H1 (cell line): ENCODE measurements at regions not wholly inside any gene's neighbourhood (a gene's known extent, or its start where the extent isn't known, plus 50 kb on each side); places are given as distances from the start of the nearest gene placed in this dataset.

Experiments
- CTCF ChIA-PET: fragments of 300-600 bp; sonication (Branson Sonifier 250); formaldehyde crosslinking; loops from one replicate; lab custom pipeline; 2021; ENCODE audit not compliant: partially characterized antibody; lab: Charles Lee
- POLR2A ChIA-PET: fragments of 300-600 bp; sonication (Branson Sonifier 250); formaldehyde crosslinking; loops from one replicate; lab custom pipeline; 2021; ENCODE audit warnings: inconsistent platforms; ENCODE audit not compliant: partially characterized antibody; lab: Charles Lee
- DNase-seq, 2 experiments: peaks; one replicate each; pipeline versions ENCODE4 v3.0.0 to v3.0.0-alpha.2; 2010 to 2022; ENCODE audit warnings: low spot score in 2 of 2, low read depth in 1 of 2, mixed read lengths in 1 of 2
- FAIRE-seq: peaks from 2 replicates; lab custom pipeline; 2011; peaks lifted over from hg19 to GRCh38; lab: Jason Lieb, UNC
- H2AFZ ChIP-seq: 2 replicates; pipeline ENCODE4 v1.8.1; 2012; ENCODE audit warnings: low read length, inconsistent platforms
- H2AK5ac ChIP-seq: 2 replicates; pipeline ENCODE4 v1.6.1; 2013; ENCODE audit warnings: low read depth, low read length
- H2BK120ac ChIP-seq: replicated peaks from 2 replicates; pipeline ENCODE3; 2013; ENCODE audit warnings: low read depth, low read length, inconsistent platforms
- H2BK12ac ChIP-seq: 2 replicates; pipeline ENCODE4 v1.6.1; 2013; ENCODE audit warnings: low read depth, low read length
- H2BK15ac ChIP-seq: 2 replicates; pipeline ENCODE4 v1.6.1; 2013; ENCODE audit warnings: low read length
- H2BK20ac ChIP-seq: 2 replicates; pipeline ENCODE4 v1.6.1; 2013; ENCODE audit warnings: low read length
- H2BK5ac ChIP-seq: 2 replicates; pipeline ENCODE4 v1.6.1; 2013; ENCODE audit warnings: low read depth, low read length
- H3K14ac ChIP-seq: 2 replicates; pipeline ENCODE4 v1.6.1; 2013; ENCODE audit warnings: inconsistent platforms; ENCODE audit not compliant: insufficient read length
- H3K18ac ChIP-seq: 2 replicates; pipeline ENCODE4 v1.6.1; 2013; ENCODE audit warnings: low read length; ENCODE audit errors: extremely low read depth
- H3K23ac ChIP-seq: 2 replicates; pipeline ENCODE4 v1.6.1; 2013; ENCODE audit warnings: inconsistent platforms; ENCODE audit not compliant: insufficient read length
- H3K23me2 ChIP-seq: 2 replicates; pipeline ENCODE4 v1.6.1; 2013; ENCODE audit warnings: low read depth, low read length
- H3K27ac ChIP-seq: 2 replicates; pipeline ENCODE4 v1.6.1; 2011; ENCODE audit warnings: low read depth, low read length, inconsistent platforms
- H3K27me3 ChIP-seq, 4 experiments: replicated peaks in 1 of 4; 1 replicate in 1 of 4; 2 replicates in 3 of 4; pipeline versions ENCODE4 v1.6.1 to v1.8.1; 2011 to 2013; ENCODE audit warnings: low read length in 3 of 4, mild to moderate bottlenecking in 3 of 4, inconsistent platforms in 2 of 4, mixed read lengths in 2 of 4, moderate library complexity in 1 of 4; ENCODE audit not compliant: control insufficient read depth in 3 of 4, insufficient read depth in 3 of 4; ENCODE audit errors: extremely low read depth in 1 of 4
- H3K36me3 ChIP-seq, 4 experiments: 2 replicates each; pipeline versions ENCODE4 v1.6.1 to v1.8.1; 2011 to 2013; ENCODE audit warnings: mild to moderate bottlenecking in 4 of 4, low read length in 3 of 4, moderate library complexity in 2 of 4, control low read depth in 1 of 4, inconsistent platforms in 1 of 4; ENCODE audit not compliant: insufficient read depth in 4 of 4, control insufficient read depth in 2 of 4
- H3K4ac ChIP-seq: replicated peaks from 2 replicates; pipeline ENCODE3; 2013; ENCODE audit warnings: low read length, low read depth, mixed read lengths, inconsistent platforms; ENCODE audit not compliant: insufficient read length
- H3K4me1 ChIP-seq, 4 experiments: replicated peaks in 1 of 4; 1 replicate in 1 of 4; 2 replicates in 3 of 4; pipeline versions ENCODE4 v1.6.1 to v1.8.1; 2011 to 2013; ENCODE audit warnings: low read length in 3 of 4, inconsistent platforms in 2 of 4, mixed read lengths in 1 of 4; ENCODE audit not compliant: insufficient read depth in 4 of 4, control insufficient read depth in 3 of 4
- H3K4me2 ChIP-seq, 2 experiments: 2 replicates each; pipeline versions ENCODE4 v1.6.1 to v1.8.1; 2011 to 2013; ENCODE audit warnings: low read depth in 2 of 2, low read length in 2 of 2, control low read depth in 1 of 2, inconsistent platforms in 1 of 2, mild to moderate bottlenecking in 1 of 2; ENCODE audit not compliant: insufficient read depth in 1 of 2
- H3K4me3 ChIP-seq, 4 experiments: fragments of 200-600, 300-600 bp in 1 of 4; sonication (generic), shearing (Covaris generic), sonication (Bioruptor Twin) in 1 of 4; 2 replicates each; pipeline versions ENCODE4 v1.5.1 to v1.8.1; 2011 to 2016; ENCODE audit warnings: low read length in 4 of 4, low read depth in 3 of 4, control low read depth in 2 of 4, inconsistent platforms in 2 of 4, mild to moderate bottlenecking in 2 of 4, mixed read lengths in 1 of 4, moderate library complexity in 1 of 4; ENCODE audit not compliant: insufficient read depth in 2 of 4; ENCODE audit errors: extremely low read depth in 1 of 4
- H3K56ac ChIP-seq: replicated peaks from 2 replicates; pipeline ENCODE3; 2013; ENCODE audit warnings: low read depth, mild to moderate bottlenecking, mixed read lengths, low read length, inconsistent platforms; ENCODE audit not compliant: insufficient read length
- H3K79me1 ChIP-seq: 2 replicates; pipeline ENCODE4 v1.6.1; 2013; ENCODE audit warnings: low read depth, low read length, control low read depth
- H3K79me2 ChIP-seq, 2 experiments: 2 replicates each; pipeline versions ENCODE4 v1.6.1 to v1.8.1; 2012 to 2013; ENCODE audit warnings: low read length in 2 of 2, mild to moderate bottlenecking in 2 of 2, inconsistent platforms in 1 of 2; ENCODE audit not compliant: insufficient read depth in 2 of 2, control insufficient read depth in 1 of 2
- H3K9ac ChIP-seq, 4 experiments: replicated peaks in 1 of 4; 1 replicate in 1 of 4; 2 replicates in 3 of 4; pipeline versions ENCODE4 v1.6.1 to v1.8.1; 2011 to 2013; ENCODE audit warnings: low read depth in 3 of 4, low read length in 3 of 4, control low read depth in 2 of 4, mild to moderate bottlenecking in 2 of 4, moderate library complexity in 2 of 4, inconsistent platforms in 1 of 4; ENCODE audit errors: extremely low read depth in 1 of 4
- H3K9me3 ChIP-seq, 2 experiments: 2 replicates each; pipeline versions ENCODE4 v1.6.1 to v1.8.1; 2012 to 2013; ENCODE audit warnings: mild to moderate bottlenecking in 2 of 2, moderate library complexity in 2 of 2, control low read depth in 1 of 2, inconsistent platforms in 1 of 2, low read depth in 1 of 2, low read length in 1 of 2, mixed read lengths in 1 of 2; ENCODE audit not compliant: insufficient read depth in 2 of 2
- H4K20me1 ChIP-seq, 2 experiments: replicated peaks in 1 of 2; 2 replicates each; pipeline versions ENCODE3 to v1.8.1; 2011 to 2013; ENCODE audit warnings: inconsistent platforms in 2 of 2, low read length in 2 of 2, mild to moderate bottlenecking in 1 of 2; ENCODE audit not compliant: insufficient read depth in 2 of 2, control insufficient read depth in 1 of 2
- H4K5ac ChIP-seq: 2 replicates; pipeline ENCODE4 v1.6.1; 2013; ENCODE audit warnings: low read length, low read depth, mixed read lengths, inconsistent platforms; ENCODE audit not compliant: insufficient read length
- H4K8ac ChIP-seq: 2 replicates; pipeline ENCODE4 v1.8.0; 2013; ENCODE audit warnings: mild to moderate bottlenecking, moderate library complexity, low read length, inconsistent platforms; ENCODE audit not compliant: insufficient read depth; ENCODE audit errors: extremely low read depth
- H4K91ac ChIP-seq: replicated peaks from 2 replicates; pipeline ENCODE3; 2013; ENCODE audit warnings: low read length, mixed read lengths, inconsistent platforms; ENCODE audit not compliant: insufficient read length
- BCL11A ChIP-seq, 2 experiments: IDR thresholded peaks; one replicate each; pipeline ENCODE4 v1.6.1; 2011; ENCODE audit warnings: low read depth in 2 of 2, low read length in 2 of 2, mild to moderate bottlenecking in 2 of 2
- EZH2 ChIP-seq: fragments of 200-600 bp; sonication (generic); IDR thresholded peaks from 2 replicates; pipeline ENCODE4 v1.7.1; 2012; ENCODE audit warnings: low read depth, mild to moderate bottlenecking, moderate library complexity, low read length, inconsistent platforms; ENCODE audit not compliant: severe bottlenecking
- GTF2F1 ChIP-seq: IDR thresholded peaks from 2 replicates; pipeline ENCODE4 v1.6.1; 2012; ENCODE audit warnings: low read depth, low read length, improper control_type of control experiment, borderline replicate concordance
- HDAC2 ChIP-seq, 2 experiments: fragments of 300-600 bp in 1 of 2; sonication (generic) in 1 of 2; IDR thresholded peaks; 2 replicates each; pipeline ENCODE4 v1.6.1; 2011 to 2012; ENCODE audit warnings: low read depth in 2 of 2, low read length in 2 of 2, mild to moderate bottlenecking in 2 of 2, moderate library complexity in 2 of 2, borderline replicate concordance in 1 of 2, inconsistent platforms in 1 of 2
- RAD21 ChIP-seq, 2 experiments: IDR thresholded peaks in 1 of 2; conservative IDR thresholded peaks in 1 of 2; 2 replicates each; pipeline ENCODE4 v1.6.1; 2011; ENCODE audit warnings: low read depth in 2 of 2, low read length in 2 of 2, improper control_type of control experiment in 1 of 2, inconsistent platforms in 1 of 2, mild to moderate bottlenecking in 1 of 2, moderate library complexity in 1 of 2
- YY1 ChIP-seq: IDR thresholded peaks from 2 replicates; pipeline ENCODE4 v1.6.1; 2011; ENCODE audit warnings: low read depth, mild to moderate bottlenecking, low read length
- WGBS, 2 experiments: shearing (Covaris generic) in 1 of 2; methylation state at CpG; one replicate each; pipeline versions ENCODE4 v1.1.6 to v1.1.7; 2013 to 2015; ENCODE audit warnings: low lambda C conversion rate in 2 of 2, mixed read lengths in 2 of 2, inconsistent platforms in 1 of 2, low coverage in 1 of 2, missing lambda C conversion rate in 1 of 2; ENCODE audit not compliant: insufficient replicate concordance in 2 of 2, insufficient coverage in 1 of 2, insufficient read length in 1 of 2; ENCODE audit errors: extremely low coverage in 1 of 2, missing lambda C conversion rate in 1 of 2; 5-methylcytosine and 5-hydroxymethylcytosine counted together

DNA sequence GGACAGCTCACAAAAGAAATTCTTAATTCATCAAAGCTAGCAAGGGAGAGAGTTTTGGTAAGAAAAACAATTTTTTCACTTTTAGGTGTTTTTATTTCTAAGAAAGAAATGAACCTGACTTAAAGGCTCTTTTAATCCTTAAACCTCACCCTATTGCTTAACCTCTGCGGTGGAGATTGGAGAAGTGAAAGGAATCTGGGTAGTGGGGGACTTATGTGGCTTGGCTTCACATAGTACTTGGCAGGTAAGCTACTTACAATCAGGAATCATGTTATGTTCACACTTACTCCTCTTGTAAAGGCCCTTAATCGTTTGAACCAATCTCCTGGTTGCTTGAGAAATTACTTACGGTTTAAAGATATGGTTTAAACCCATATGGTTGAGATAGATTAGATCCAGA, 104.8 kb downstream of the ISOC1 start:
- Histone ChIP-seq H3K23ac (no peak overlapping the region), H3K23me2 (no peaks in the 10 kb centered on the region; the same call in 1 of the 2 replicates), H3K4me1 (peaks cover 0 to 4% (median 2%) of the 10 kb centered on the region in 4 experiments; a peak in 2 of 7 replicates), H2AFZ (no peak overlapping the region), H4K20me1 (no peaks in the 10 kb centered on the region), H2AK5ac (no peak overlapping the region), H3K18ac (no peak overlapping the region), H2BK120ac (no peak overlapping the region), H4K8ac (no peak overlapping the region), H3K56ac (no peak overlapping the region), H3K4me2 (no peak overlapping the region), H3K79me2 (no peaks in the 10 kb centered on the region), H4K91ac (no peak overlapping the region), H3K27me3 (no peaks in the 10 kb centered on the region), H3K9ac (no peak overlapping the region), H4K5ac (no peak overlapping the region), H3K36me3 (no peaks in the 10 kb centered on the region), H2BK20ac (no peak overlapping the region), H3K4me3 (no peak overlapping the region), H3K27ac (no peak overlapping the region), H2BK12ac (no peak overlapping the region), H3K79me1 (no peaks in the 10 kb centered on the region), H3K4ac (no peak overlapping the region), H3K9me3 (no peaks in the 10 kb centered on the region), H2BK15ac (no peak overlapping the region), H2BK5ac (no peak overlapping the region), H3K14ac (no peak overlapping the region)
- FAIRE-seq (no peak), DNase-seq (no peak)
- WGBS, 2 experiments: 90% methylated on average over 3 of the region's 3 CpGs; no CpG with 5 or more reads in 1 of the 2 experiments
- ChIA-PET CTCF (interaction anchor here (2.1 kb wide), 1 partner anchor 10 kb away, joined by 6 read pairs; no protein-coding TSS in a partner anchor), POLR2A (no interaction called here)
- TF ChIP-seq RAD21 (IDR thresholded peaks at IDR 0.05 in 1 of 2, conservative IDR thresholded peaks at IDR 0.05 in 1 of 2; ENCODE audit: low read depth in 2 of 2, low read length in 2 of 2): no peak
- no peak for TF ChIP-seq YY1
- no peak for TF ChIP-seq BCL11A (IDR thresholded peaks at IDR 0.05; ENCODE audit: low read depth in 2 of 2, low read length in 2 of 2)
- no peak for TF ChIP-seq GTF2F1
- TF ChIP-seq EZH2: no peak
- TF ChIP-seq HDAC2 (IDR thresholded peaks at IDR 0.05; ENCODE audit: borderline replicate concordance in 1 of 2, low read depth in 2 of 2, low read length in 2 of 2): no peak
